SU-DHL-6 (cell line): ENCODE measurements at regions not wholly inside any gene's neighbourhood (a gene's known extent, or its start where the extent isn't known, plus 50 kb on each side); places are given as distances from the start of the nearest gene placed in this dataset.

Experiments
- EZH2phosphoT487 ChIP-seq: fragments of 200-600 bp; sonication (generic), shearing (Covaris generic); conservative IDR thresholded peaks from 2 replicates; pipeline ENCODE4 v1.6.1; 2018; ENCODE audit warnings: mild to moderate bottlenecking, antibody characterized with exemption, low read length, moderate library complexity, mixed read lengths
- TF ChIP-seq, protein P1 (sequence below): fragments of 200-600 bp; sonication (generic); IDR thresholded peaks from one replicate; pipeline ENCODE4 v1.5.1; 2017; ENCODE audit warnings: antibody characterized with exemption, mild to moderate bottlenecking, low read length, moderate library complexity; ENCODE audit not compliant: insufficient read depth, poor library complexity, severe bottlenecking

DNA sequence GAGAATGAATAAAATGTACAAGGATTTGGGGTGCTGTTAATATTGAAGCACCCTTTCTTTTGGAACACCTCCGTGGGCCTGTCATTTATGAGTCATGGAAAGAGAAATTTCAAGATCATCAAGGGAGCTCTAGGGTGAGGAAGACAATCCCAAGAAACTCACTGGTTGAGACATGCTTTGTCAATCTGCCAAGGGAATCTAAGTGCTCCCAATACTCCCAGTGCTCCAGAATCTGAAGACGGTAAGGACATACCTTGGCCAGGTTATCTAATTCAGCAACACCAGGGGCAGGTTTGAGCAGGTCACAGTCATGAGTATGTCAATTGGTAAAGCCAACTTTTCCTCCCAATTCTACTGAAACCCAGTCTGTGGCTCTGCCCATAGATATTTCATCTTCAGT is 556.4 kb upstream of the CPEB2 start:
- TF ChIP-seq, protein P1, sequence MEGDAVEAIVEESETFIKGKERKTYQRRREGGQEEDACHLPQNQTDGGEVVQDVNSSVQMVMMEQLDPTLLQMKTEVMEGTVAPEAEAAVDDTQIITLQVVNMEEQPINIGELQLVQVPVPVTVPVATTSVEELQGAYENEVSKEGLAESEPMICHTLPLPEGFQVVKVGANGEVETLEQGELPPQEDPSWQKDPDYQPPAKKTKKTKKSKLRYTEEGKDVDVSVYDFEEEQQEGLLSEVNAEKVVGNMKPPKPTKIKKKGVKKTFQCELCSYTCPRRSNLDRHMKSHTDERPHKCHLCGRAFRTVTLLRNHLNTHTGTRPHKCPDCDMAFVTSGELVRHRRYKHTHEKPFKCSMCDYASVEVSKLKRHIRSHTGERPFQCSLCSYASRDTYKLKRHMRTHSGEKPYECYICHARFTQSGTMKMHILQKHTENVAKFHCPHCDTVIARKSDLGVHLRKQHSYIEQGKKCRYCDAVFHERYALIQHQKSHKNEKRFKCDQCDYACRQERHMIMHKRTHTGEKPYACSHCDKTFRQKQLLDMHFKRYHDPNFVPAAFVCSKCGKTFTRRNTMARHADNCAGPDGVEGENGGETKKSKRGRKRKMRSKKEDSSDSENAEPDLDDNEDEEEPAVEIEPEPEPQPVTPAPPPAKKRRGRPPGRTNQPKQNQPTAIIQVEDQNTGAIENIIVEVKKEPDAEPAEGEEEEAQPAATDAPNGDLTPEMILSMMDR, result no peak
- TF ChIP-seq EZH2phosphoT487, result no peak
